ENCODE measurements at regions not wholly inside any gene's neighbourhood (a gene's known extent, or its start where the extent isn't known, plus 50 kb on each side); places are given as distances from the start of the nearest gene placed in this dataset.
A peak's percentile ranks its signal among the peaks of the same experiment; 100 is the strongest.

DNA sequence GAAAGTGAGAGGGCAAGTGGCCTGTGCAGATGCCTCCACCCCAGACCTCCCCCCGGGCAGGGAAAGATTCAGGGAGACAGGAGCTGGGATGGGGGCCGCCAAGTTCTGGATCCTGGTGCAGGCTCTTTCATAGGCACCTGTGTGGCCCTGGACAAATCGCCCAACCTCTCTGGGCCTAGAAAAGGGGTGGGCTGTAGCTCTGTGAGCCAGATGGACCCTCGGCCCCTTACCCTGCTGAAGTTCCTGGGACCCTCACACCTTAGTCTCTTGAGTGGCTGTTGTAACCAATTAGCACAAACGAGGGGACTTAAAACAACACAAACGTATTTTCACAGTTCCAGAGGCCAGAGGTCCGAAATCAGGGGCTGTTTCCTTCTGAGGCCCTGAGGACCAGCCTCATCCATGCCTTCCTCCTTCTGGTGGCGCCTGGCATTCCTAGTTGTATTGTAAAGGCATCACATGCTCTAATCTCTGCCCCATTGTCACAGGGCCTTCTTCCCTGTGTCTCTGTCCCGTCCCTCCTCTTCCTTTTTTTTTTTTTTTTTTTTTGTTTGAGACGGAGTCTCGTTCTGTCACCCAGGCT, 352.6 kb downstream of the SEC14L1 start:
- Histone ChIP-seq H3K27ac (no peak overlapping the region), H3K4me1 (peaks cover 9% of the 10 kb centered on the region in 2 donors), H3K4me3 (no peak overlapping the region), H3K9me3 (no peaks in the 10 kb centered on the region), H3K27me3 (no peaks in the 10 kb centered on the region), H3K36me3 (peaks cover 3% of the 10 kb centered on the region)
- intact Hi-C loops (cut with DNase I; ENCODE audit: low total_unique reads): no loop called here
- no peak for DNase-seq (ENCODE audit: low spot score in 2 of 2)
- TF ChIP-seq POLR2A (IDR thresholded peaks at IDR 0.05): no peak
- TF ChIP-seq, protein P1, sequence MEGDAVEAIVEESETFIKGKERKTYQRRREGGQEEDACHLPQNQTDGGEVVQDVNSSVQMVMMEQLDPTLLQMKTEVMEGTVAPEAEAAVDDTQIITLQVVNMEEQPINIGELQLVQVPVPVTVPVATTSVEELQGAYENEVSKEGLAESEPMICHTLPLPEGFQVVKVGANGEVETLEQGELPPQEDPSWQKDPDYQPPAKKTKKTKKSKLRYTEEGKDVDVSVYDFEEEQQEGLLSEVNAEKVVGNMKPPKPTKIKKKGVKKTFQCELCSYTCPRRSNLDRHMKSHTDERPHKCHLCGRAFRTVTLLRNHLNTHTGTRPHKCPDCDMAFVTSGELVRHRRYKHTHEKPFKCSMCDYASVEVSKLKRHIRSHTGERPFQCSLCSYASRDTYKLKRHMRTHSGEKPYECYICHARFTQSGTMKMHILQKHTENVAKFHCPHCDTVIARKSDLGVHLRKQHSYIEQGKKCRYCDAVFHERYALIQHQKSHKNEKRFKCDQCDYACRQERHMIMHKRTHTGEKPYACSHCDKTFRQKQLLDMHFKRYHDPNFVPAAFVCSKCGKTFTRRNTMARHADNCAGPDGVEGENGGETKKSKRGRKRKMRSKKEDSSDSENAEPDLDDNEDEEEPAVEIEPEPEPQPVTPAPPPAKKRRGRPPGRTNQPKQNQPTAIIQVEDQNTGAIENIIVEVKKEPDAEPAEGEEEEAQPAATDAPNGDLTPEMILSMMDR (IDR thresholded peaks at IDR 0.05): peak in 1 of 3 donors; percentile 10

DNA sequence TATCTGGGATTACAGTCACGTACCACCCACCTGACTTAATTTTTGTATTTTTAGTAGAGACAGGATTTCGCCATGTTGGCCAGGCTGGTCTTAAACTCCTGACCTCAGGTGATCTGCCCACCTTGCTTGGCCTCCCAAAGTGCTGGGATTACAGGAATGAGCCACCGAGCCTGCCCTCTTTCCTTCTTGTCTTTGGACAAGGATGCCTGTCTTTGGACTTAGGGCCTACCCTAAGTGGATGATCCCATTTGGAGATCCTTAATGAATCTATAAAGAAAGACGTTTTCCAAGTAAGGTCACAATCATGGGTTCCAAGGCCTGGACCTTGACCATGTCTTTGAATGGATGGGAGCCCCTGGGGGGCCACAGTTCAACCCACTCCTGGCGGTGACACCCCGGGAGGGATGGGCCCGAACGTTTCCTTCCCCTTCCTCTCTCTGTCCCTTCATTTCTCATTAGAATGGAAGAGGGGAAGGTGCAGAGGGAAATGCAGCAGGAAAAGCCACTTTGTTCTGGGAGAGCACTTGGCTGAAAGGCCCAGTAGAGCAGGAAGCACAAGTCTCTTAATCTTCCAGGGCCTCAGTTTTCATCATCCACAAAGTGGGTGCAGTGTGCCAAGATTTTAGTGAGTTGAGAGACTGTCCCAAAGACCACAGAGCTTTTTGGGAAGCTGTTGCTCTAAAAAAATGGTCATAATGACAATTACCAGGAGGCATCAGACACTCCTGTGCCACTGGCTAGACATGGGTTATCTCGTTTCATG, 353.3 kb downstream of the SEC14L1 start:
- TF ChIP-seq, protein P1 (IDR thresholded peaks at IDR 0.05): no peak
- no peak for TF ChIP-seq POLR2AphosphoS5 (IDR thresholded peaks at IDR 0.05)
- no peak for TF ChIP-seq POLR2A (IDR thresholded peaks at IDR 0.05)
- Histone ChIP-seq H3K36me3 (peaks cover 3% of the 10 kb centered on the region), H3K27ac (no peak overlapping the region), H3K9me3 (no peaks in the 10 kb centered on the region), H3K27me3 (no peaks in the 10 kb centered on the region), H3K4me3 (no peak overlapping the region), H3K4me1 (peaks cover 9% of the 10 kb centered on the region in 2 donors)
- no peak for DNase-seq (ENCODE audit: low spot score in 2 of 2)
- intact Hi-C loops (cut with DNase I; ENCODE audit: low total_unique reads): no loop called here

DNA sequence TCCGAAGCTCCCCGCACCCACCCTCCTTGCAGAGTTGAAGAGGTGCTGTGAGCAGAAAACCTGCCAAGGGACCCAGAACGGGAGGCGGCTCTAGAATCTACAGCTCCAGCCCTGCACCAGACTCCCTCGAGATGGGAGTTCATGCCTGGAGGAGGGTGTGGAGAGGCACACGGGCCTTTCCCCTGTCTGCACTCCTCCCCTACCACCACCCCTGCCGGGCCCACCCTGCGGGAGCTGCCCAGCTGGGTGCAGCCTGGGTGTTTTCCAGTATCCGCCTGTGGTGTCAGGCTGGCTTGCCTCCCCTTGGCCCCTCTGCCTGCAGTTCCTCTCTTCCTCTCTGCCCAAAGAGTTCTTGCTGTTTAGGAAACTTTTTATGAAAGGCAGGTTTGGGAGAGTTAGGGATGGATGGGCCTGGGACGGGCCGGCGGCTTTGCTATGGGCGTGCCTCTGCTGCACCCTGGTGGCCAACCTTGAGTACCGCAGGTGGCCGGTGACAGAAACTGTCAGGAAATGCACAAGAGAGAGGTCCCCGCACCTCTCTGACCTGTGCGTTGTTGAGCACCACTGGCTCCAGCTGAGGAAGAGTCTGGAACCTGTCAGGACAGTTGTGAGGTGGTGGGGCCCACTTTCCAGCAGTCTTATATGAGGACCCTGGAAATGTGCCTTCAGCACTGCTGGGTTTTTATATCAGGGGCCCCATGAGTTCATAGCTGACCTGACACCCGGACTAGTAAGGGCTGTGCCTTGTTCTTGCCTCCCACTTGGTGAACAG, 354.1 kb downstream of the SEC14L1 start:
- DNase-seq (ENCODE audit: low spot score in 2 of 2): peak; percentile 63 to 83
- TF ChIP-seq, protein P1 (IDR thresholded peaks at IDR 0.05): peak; percentile 99 to 100 (median 100)
- TF ChIP-seq POLR2AphosphoS5 (IDR thresholded peaks at IDR 0.05) (peak; percentile 63 to 81 (median 63)), POLR2A (IDR thresholded peaks at IDR 0.05) (no peak)
- H3K27me3 ChIP-seq: no peaks in the 10 kb centered on the region
- no peak overlapping the region for H3K4me3 ChIP-seq
- intact Hi-C loops (cut with DNase I; ENCODE audit: low total_unique reads): loop anchor here (5.0 kb wide), 1 partner anchor 168 kb away; no protein-coding TSS in a partner anchor
- H3K4me1 ChIP-seq: peaks cover 4% of the 10 kb centered on the region in 2 donors
- no peaks in the 10 kb centered on the region for H3K9me3 ChIP-seq
- H3K27ac ChIP-seq: no peak overlapping the region
- peaks cover 3% of the 10 kb centered on the region for H3K36me3 ChIP-seq

DNA sequence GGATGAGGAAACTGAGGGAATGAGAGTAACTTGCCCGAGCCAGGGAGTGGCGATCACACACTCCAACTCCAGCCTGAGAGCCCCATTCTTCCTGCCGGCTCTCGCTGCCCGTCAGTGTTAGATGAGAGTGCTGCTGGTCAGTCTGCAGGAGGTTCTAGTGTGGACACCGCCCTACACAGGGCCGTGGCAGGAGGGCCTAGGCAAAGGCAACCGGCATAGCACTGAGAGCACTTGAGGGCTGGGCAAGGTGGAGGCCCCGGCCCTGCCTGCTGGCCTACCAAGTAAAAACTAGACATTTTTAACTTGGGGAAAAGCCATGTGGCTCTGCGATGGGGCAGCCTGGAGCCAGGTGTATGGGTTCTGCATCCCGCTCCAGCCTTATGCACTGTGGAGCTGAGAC, 354.8 kb downstream of the SEC14L1 start:
- peaks cover 3% of the 10 kb centered on the region for H3K36me3 ChIP-seq
- intact Hi-C loops (cut with DNase I; ENCODE audit: low total_unique reads): loop anchor here (5.0 kb wide), 1 partner anchor 168 kb away; no protein-coding TSS in a partner anchor
- no peaks in the 10 kb centered on the region for H3K4me1 ChIP-seq
- TF ChIP-seq POLR2A (IDR thresholded peaks at IDR 0.05): no peak
- no peak for TF ChIP-seq POLR2AphosphoS5 (IDR thresholded peaks at IDR 0.05)
- H3K4me3 ChIP-seq: no peak overlapping the region
- no peaks in the 10 kb centered on the region for H3K9me3 ChIP-seq
- no peak overlapping the region for H3K27ac ChIP-seq
- DNase-seq (ENCODE audit: low spot score in 2 of 2): peak in 1 of 2 donors; percentile 41
- H3K27me3 ChIP-seq: no peaks in the 10 kb centered on the region

DNA sequence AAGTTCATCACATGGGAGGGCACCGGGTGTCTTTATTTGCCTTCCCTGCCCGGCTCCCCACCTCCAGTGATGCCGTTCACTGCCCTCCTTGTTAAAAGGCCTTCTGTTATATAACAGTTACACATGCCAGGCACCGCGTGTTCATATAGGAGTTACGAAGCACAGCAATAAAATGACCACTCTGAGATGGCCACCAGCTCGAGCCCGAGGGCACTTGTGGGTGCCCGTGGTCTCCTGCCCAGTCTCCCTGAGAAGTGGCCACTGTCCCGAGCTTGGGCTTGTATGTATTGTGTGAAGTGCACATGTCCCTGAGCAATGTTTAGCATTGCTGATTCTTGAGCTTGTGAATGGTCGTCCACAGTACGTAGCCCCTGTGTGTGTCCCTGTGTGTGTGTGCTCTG, 355.6 kb downstream of the SEC14L1 start:
- peak in 1 of 2 donors; percentile 47 for DNase-seq (ENCODE audit: low spot score in 2 of 2)
- intact Hi-C loops (cut with DNase I; ENCODE audit: low total_unique reads): loop anchor here (5.0 kb wide), 1 partner anchor 169 kb away; no protein-coding TSS in a partner anchor

More for the DNA sequence above, 355.6 kb downstream of the SEC14L1 start:
- Histone ChIP-seq H3K4me1 (no peaks in the 10 kb centered on the region), H3K9me3 (no peaks in the 10 kb centered on the region), H3K4me3 (no peak overlapping the region), H3K27me3 (no peaks in the 10 kb centered on the region), H3K27ac (no peak overlapping the region), H3K36me3 (no peaks in the 10 kb centered on the region)
- TF ChIP-seq POLR2A (IDR thresholded peaks at IDR 0.05): no peak
- no peak for TF ChIP-seq POLR2AphosphoS5 (IDR thresholded peaks at IDR 0.05)
- TF ChIP-seq, protein P1 (IDR thresholded peaks at IDR 0.05): no peak

Measured in breast epithelium (tissue), 4 donors.